Keratinocyte (primary cell): ENCODE measurements at regions not wholly inside any gene's neighbourhood (a gene's known extent, or its start where the extent isn't known, plus 50 kb on each side); places are given as distances from the start of the nearest gene placed in this dataset.

ENCODE experiments used
- DNase-seq: peaks from one replicate; pipeline ENCODE4 v3.0.0-alpha.2; 2011; ENCODE audit warnings: low read depth, missing footprints, low spot score
- FAIRE-seq: peaks from 2 replicates; lab custom pipeline; 2011; peaks lifted over from hg19 to GRCh38; lab: Jason Lieb, UNC
- H2AFZ ChIP-seq: 2 replicates; pipeline ENCODE4 v1.6.0; 2012; ENCODE audit warnings: low read length, control low read depth, inconsistent platforms; ENCODE audit not compliant: control insufficient read depth
- H3K27ac ChIP-seq: 2 replicates; pipeline ENCODE4 v1.5.1; 2011; ENCODE audit warnings: low read length; ENCODE audit not compliant: control insufficient read depth, insufficient read depth
- H3K27me3 ChIP-seq: 3 replicates; pipeline ENCODE4 v1.6.0; 2011; ENCODE audit warnings: low read length; ENCODE audit not compliant: control insufficient read depth, insufficient read depth; ENCODE audit errors: extremely low read depth
- H3K36me3 ChIP-seq, 2 experiments: 2 replicates in 1 of 2; 3 replicates in 1 of 2; pipeline ENCODE4 v1.5.1; 2011; ENCODE audit warnings: low read length in 2 of 2, mild to moderate bottlenecking in 1 of 2; ENCODE audit not compliant: control insufficient read depth in 2 of 2, insufficient read depth in 2 of 2; ENCODE audit errors: extremely low read depth in 1 of 2
- H3K4me1 ChIP-seq: 3 replicates; pipeline ENCODE4 v1.5.1; 2011; ENCODE audit warnings: low read length; ENCODE audit not compliant: control insufficient read depth, insufficient read depth; ENCODE audit errors: extremely low read depth
- H3K4me2 ChIP-seq: 3 replicates; pipeline ENCODE4 v1.6.0; 2011; ENCODE audit warnings: low read depth, low read length; ENCODE audit not compliant: control insufficient read depth, insufficient read depth; ENCODE audit errors: extremely low read depth
- H3K4me3 ChIP-seq, 3 experiments: fragments of 200-600 bp in 1 of 3; sonication (generic) in 1 of 3; 2 replicates in 2 of 3; 3 replicates in 1 of 3; pipeline ENCODE4 v1.5.1; 2011 to 2016; ENCODE audit warnings: low read length in 3 of 3, mild to moderate bottlenecking in 3 of 3, control low read depth in 2 of 3, inconsistent platforms in 1 of 3, low read depth in 1 of 3, mixed read lengths in 1 of 3, mixed run types in 1 of 3, moderate library complexity in 1 of 3; ENCODE audit not compliant: control insufficient read depth in 2 of 3, insufficient read depth in 2 of 3; ENCODE audit errors: extremely low read depth in 1 of 3
- H3K79me2 ChIP-seq: 2 replicates; pipeline ENCODE4 v1.6.0; 2012; ENCODE audit warnings: low read length; ENCODE audit not compliant: control insufficient read depth, insufficient read depth
- H3K9ac ChIP-seq: 3 replicates; pipeline ENCODE4 v1.6.0; 2011; ENCODE audit warnings: low read length; ENCODE audit not compliant: control insufficient read depth, insufficient read depth; ENCODE audit errors: extremely low read depth
- H3K9me1 ChIP-seq: 3 replicates; pipeline ENCODE4 v1.6.0; 2011; ENCODE audit warnings: low read length; ENCODE audit not compliant: control insufficient read depth, insufficient read depth; ENCODE audit errors: extremely low read depth
- H3K9me3 ChIP-seq: 2 replicates; pipeline ENCODE4 v1.5.1; 2012; ENCODE audit warnings: low read depth, low read length; ENCODE audit not compliant: control insufficient read depth
- H4K20me1 ChIP-seq: 3 replicates; pipeline ENCODE4 v1.6.0; 2011; ENCODE audit warnings: low read length; ENCODE audit not compliant: control insufficient read depth, insufficient read depth; ENCODE audit errors: extremely low read depth
- EZH2 ChIP-seq: IDR thresholded peaks from one replicate; pipeline ENCODE4 v1.6.1; 2012; ENCODE audit warnings: inconsistent platforms, mild to moderate bottlenecking, low read length, moderate library complexity
- dilution Hi-C: fragments of 300-500 bp; cut with MboI; formaldehyde crosslinking; loops from one replicate; pipeline ENCODE4 v1.7.0; 2020; ENCODE audit warnings: low sequenced_read_pairs; ENCODE audit not compliant: extremely low pct_ligation_motif_present
- TF ChIP-seq, protein P1 (sequence below), 3 experiments: IDR thresholded peaks in 1 of 3; conservative IDR thresholded peaks in 1 of 3; optimal IDR thresholded peaks in 1 of 3; 2 replicates in 2 of 3; 3 replicates in 1 of 3; pipeline versions ENCODE3 to v1.5.1; 2011; ENCODE audit warnings: low read length in 3 of 3, mild to moderate bottlenecking in 3 of 3, moderate library complexity in 2 of 3, control low read depth in 1 of 3, inconsistent platforms in 1 of 3; ENCODE audit not compliant: insufficient read depth in 2 of 3; ENCODE audit errors: extremely low read depth in 1 of 3

DNA sequence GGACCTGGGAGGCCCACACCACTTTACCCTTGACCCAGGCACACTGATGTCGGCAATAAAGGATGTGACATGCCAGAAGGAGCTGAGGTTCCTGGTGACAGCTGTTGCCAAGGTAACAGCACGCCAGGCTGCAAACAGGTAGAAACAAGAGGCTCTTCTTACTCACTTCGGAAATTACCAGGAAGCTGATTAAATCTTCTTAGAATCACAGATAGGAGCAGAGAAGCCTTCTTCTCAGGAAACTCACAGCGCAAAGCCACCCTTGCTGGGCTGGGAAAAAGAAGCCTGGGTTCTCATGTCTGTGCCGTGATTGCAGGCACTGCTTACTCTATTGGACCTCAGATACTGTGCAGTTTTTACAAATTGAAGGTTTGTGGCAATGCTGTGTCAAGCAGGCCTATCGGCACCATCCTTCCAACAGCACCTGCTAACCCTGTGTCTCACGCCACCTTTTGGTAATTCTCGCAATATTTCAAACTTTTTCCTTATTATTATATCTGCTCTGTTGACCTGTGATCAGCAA is 61.0 kb upstream of the TAF1B start:
- no peaks in the 10 kb centered on the region for H4K20me1 ChIP-seq
- H3K9me3 ChIP-seq = no peaks in the 10 kb centered on the region
- no peaks in the 10 kb centered on the region for H3K79me2 ChIP-seq
- no peak for TF ChIP-seq EZH2
- TF ChIP-seq, protein P1, sequence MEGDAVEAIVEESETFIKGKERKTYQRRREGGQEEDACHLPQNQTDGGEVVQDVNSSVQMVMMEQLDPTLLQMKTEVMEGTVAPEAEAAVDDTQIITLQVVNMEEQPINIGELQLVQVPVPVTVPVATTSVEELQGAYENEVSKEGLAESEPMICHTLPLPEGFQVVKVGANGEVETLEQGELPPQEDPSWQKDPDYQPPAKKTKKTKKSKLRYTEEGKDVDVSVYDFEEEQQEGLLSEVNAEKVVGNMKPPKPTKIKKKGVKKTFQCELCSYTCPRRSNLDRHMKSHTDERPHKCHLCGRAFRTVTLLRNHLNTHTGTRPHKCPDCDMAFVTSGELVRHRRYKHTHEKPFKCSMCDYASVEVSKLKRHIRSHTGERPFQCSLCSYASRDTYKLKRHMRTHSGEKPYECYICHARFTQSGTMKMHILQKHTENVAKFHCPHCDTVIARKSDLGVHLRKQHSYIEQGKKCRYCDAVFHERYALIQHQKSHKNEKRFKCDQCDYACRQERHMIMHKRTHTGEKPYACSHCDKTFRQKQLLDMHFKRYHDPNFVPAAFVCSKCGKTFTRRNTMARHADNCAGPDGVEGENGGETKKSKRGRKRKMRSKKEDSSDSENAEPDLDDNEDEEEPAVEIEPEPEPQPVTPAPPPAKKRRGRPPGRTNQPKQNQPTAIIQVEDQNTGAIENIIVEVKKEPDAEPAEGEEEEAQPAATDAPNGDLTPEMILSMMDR (optimal IDR thresholded peaks at IDR 0.05 in 1 of 3, IDR thresholded peaks at IDR 0.05 in 1 of 3, conservative IDR thresholded peaks at IDR 0.05 in 1 of 3; ENCODE audit: extremely low read depth in 1 of 3, insufficient read depth in 2 of 3, low read length in 3 of 3) = peak; percentile 2 to 48 (median 31)
- H3K27me3 ChIP-seq = no peaks in the 10 kb centered on the region
- no peak overlapping the region for H2AFZ ChIP-seq
- dilution Hi-C loops = no loop called here
- H3K4me3 ChIP-seq = peak overlapping the region in 2 of 3 experiments; percentile 25 to 52
- DNase-seq (peak; percentile 66), FAIRE-seq (peak; percentile 71)
- H3K4me2 ChIP-seq = peak overlapping the region; percentile 83
- no peaks in the 10 kb centered on the region for H3K36me3 ChIP-seq
- peak overlapping the region; percentile 75 for H3K9ac ChIP-seq
- H3K4me1 ChIP-seq = peaks cover 27% of the 10 kb centered on the region
- H3K27ac ChIP-seq = peak overlapping the region; percentile 90
- no peaks in the 10 kb centered on the region for H3K9me1 ChIP-seq

DNA sequence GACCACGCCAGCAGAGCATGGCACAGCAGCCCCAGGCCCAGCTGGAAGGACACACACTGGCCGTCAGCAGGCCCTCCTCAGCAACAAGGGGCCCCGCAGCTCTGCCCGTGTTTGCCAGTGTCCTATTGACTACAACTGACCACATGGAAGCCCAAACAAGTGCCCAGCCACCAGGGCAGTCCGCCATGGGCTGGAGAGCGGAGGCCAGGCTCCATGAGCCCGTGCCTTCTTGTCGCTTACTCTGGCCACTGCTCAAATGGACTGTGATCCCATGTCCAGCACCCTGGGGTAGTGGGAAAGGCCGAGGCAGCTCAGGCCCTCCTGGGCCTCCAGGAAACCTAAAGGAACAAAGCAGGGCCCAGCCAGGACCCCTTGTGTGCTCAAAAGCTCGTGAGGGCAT is 53.9 kb upstream of the TAF1B start:
- Histone ChIP-seq H3K9me3 (no peaks in the 10 kb centered on the region), H2AFZ (no peak overlapping the region), H4K20me1 (no peaks in the 10 kb centered on the region), H3K4me3 (no peak overlapping the region), H3K4me2 (no peak overlapping the region), H3K79me2 (no peaks in the 10 kb centered on the region), H3K9me1 (no peaks in the 10 kb centered on the region), H3K4me1 (no peaks in the 10 kb centered on the region), H3K36me3 (no peaks in the 10 kb centered on the region), H3K27ac (no peak overlapping the region), H3K9ac (no peak overlapping the region), H3K27me3 (no peaks in the 10 kb centered on the region)
- DNase-seq = no peak
- TF ChIP-seq EZH2 = no peak
- TF ChIP-seq, protein P1 (optimal IDR thresholded peaks at IDR 0.05 in 1 of 3, IDR thresholded peaks at IDR 0.05 in 1 of 3, conservative IDR thresholded peaks at IDR 0.05 in 1 of 3; ENCODE audit: extremely low read depth in 1 of 3, insufficient read depth in 2 of 3, low read length in 3 of 3) = no peak
- dilution Hi-C loops = no loop called here
- no peak for FAIRE-seq
